Keratinocyte (primary cell): ENCODE measurements at regions not wholly inside any gene's neighbourhood (a gene's known extent, or its start where the extent isn't known, plus 50 kb on each side); places are given as distances from the start of the nearest gene placed in this dataset.

ENCODE experiments used
- DNase-seq: peaks from one replicate; pipeline ENCODE4 v3.0.0-alpha.2; 2011; ENCODE audit warnings: low read depth, missing footprints, low spot score
- FAIRE-seq: peaks from 2 replicates; lab custom pipeline; 2011; peaks lifted over from hg19 to GRCh38; lab: Jason Lieb, UNC
- H2AFZ ChIP-seq: 2 replicates; pipeline ENCODE4 v1.6.0; 2012; ENCODE audit warnings: low read length, control low read depth, inconsistent platforms; ENCODE audit not compliant: control insufficient read depth
- H3K27ac ChIP-seq: 2 replicates; pipeline ENCODE4 v1.5.1; 2011; ENCODE audit warnings: low read length; ENCODE audit not compliant: control insufficient read depth, insufficient read depth
- H3K27me3 ChIP-seq: 3 replicates; pipeline ENCODE4 v1.6.0; 2011; ENCODE audit warnings: low read length; ENCODE audit not compliant: control insufficient read depth, insufficient read depth; ENCODE audit errors: extremely low read depth
- H3K36me3 ChIP-seq, 2 experiments: 2 replicates in 1 of 2; 3 replicates in 1 of 2; pipeline ENCODE4 v1.5.1; 2011; ENCODE audit warnings: low read length in 2 of 2, mild to moderate bottlenecking in 1 of 2; ENCODE audit not compliant: control insufficient read depth in 2 of 2, insufficient read depth in 2 of 2; ENCODE audit errors: extremely low read depth in 1 of 2
- H3K4me1 ChIP-seq: 3 replicates; pipeline ENCODE4 v1.5.1; 2011; ENCODE audit warnings: low read length; ENCODE audit not compliant: control insufficient read depth, insufficient read depth; ENCODE audit errors: extremely low read depth
- H3K4me2 ChIP-seq: 3 replicates; pipeline ENCODE4 v1.6.0; 2011; ENCODE audit warnings: low read depth, low read length; ENCODE audit not compliant: control insufficient read depth, insufficient read depth; ENCODE audit errors: extremely low read depth
- H3K4me3 ChIP-seq, 3 experiments: fragments of 200-600 bp in 1 of 3; sonication (generic) in 1 of 3; 2 replicates in 2 of 3; 3 replicates in 1 of 3; pipeline ENCODE4 v1.5.1; 2011 to 2016; ENCODE audit warnings: low read length in 3 of 3, mild to moderate bottlenecking in 3 of 3, control low read depth in 2 of 3, inconsistent platforms in 1 of 3, low read depth in 1 of 3, mixed read lengths in 1 of 3, mixed run types in 1 of 3, moderate library complexity in 1 of 3; ENCODE audit not compliant: control insufficient read depth in 2 of 3, insufficient read depth in 2 of 3; ENCODE audit errors: extremely low read depth in 1 of 3
- H3K79me2 ChIP-seq: 2 replicates; pipeline ENCODE4 v1.6.0; 2012; ENCODE audit warnings: low read length; ENCODE audit not compliant: control insufficient read depth, insufficient read depth
- H3K9ac ChIP-seq: 3 replicates; pipeline ENCODE4 v1.6.0; 2011; ENCODE audit warnings: low read length; ENCODE audit not compliant: control insufficient read depth, insufficient read depth; ENCODE audit errors: extremely low read depth
- H3K9me1 ChIP-seq: 3 replicates; pipeline ENCODE4 v1.6.0; 2011; ENCODE audit warnings: low read length; ENCODE audit not compliant: control insufficient read depth, insufficient read depth; ENCODE audit errors: extremely low read depth
- H3K9me3 ChIP-seq: 2 replicates; pipeline ENCODE4 v1.5.1; 2012; ENCODE audit warnings: low read depth, low read length; ENCODE audit not compliant: control insufficient read depth
- H4K20me1 ChIP-seq: 3 replicates; pipeline ENCODE4 v1.6.0; 2011; ENCODE audit warnings: low read length; ENCODE audit not compliant: control insufficient read depth, insufficient read depth; ENCODE audit errors: extremely low read depth
- CTCF ChIP-seq, 3 experiments: IDR thresholded peaks in 1 of 3; conservative IDR thresholded peaks in 1 of 3; optimal IDR thresholded peaks in 1 of 3; 2 replicates in 2 of 3; 3 replicates in 1 of 3; pipeline versions ENCODE3 to v1.5.1; 2011; ENCODE audit warnings: low read length in 3 of 3, mild to moderate bottlenecking in 3 of 3, moderate library complexity in 2 of 3, control low read depth in 1 of 3, inconsistent platforms in 1 of 3; ENCODE audit not compliant: insufficient read depth in 2 of 3; ENCODE audit errors: extremely low read depth in 1 of 3
- EZH2 ChIP-seq: IDR thresholded peaks from one replicate; pipeline ENCODE4 v1.6.1; 2012; ENCODE audit warnings: inconsistent platforms, mild to moderate bottlenecking, low read length, moderate library complexity
- dilution Hi-C: fragments of 300-500 bp; cut with MboI; formaldehyde crosslinking; loops from one replicate; pipeline ENCODE4 v1.7.0; 2020; ENCODE audit warnings: low sequenced_read_pairs; ENCODE audit not compliant: extremely low pct_ligation_motif_present

GRCh38 chr13:89375839-89376238, 1704.7 kb downstream of the SLITRK5 start:
- H3K79me2 ChIP-seq = no peaks in the 10 kb centered on the region
- H2AFZ ChIP-seq = no peak overlapping the region
- H3K9me3 ChIP-seq = no peaks in the 10 kb centered on the region
- H3K4me3 ChIP-seq = no peak overlapping the region
- DNase-seq (no peak), FAIRE-seq (peak; percentile 81)
- no peak overlapping the region for H3K9ac ChIP-seq
- H3K9me1 ChIP-seq = no peaks in the 10 kb centered on the region
- H4K20me1 ChIP-seq = no peaks in the 10 kb centered on the region
- dilution Hi-C loops = no loop called here
- TF ChIP-seq CTCF (optimal IDR thresholded peaks at IDR 0.05 in 1 of 3, IDR thresholded peaks at IDR 0.05 in 1 of 3, conservative IDR thresholded peaks at IDR 0.05 in 1 of 3; ENCODE audit: extremely low read depth in 1 of 3, insufficient read depth in 2 of 3, low read length in 3 of 3) (no peak), EZH2 (no peak)
- no peaks in the 10 kb centered on the region for H3K36me3 ChIP-seq
- H3K27me3 ChIP-seq = no peaks in the 10 kb centered on the region
- peaks cover 13% of the 10 kb centered on the region for H3K4me1 ChIP-seq
- H3K4me2 ChIP-seq = no peak overlapping the region
- H3K27ac ChIP-seq = no peak overlapping the region

GRCh38 chr13:89380101-89380500, 1708.9 kb downstream of the SLITRK5 start:
- Histone ChIP-seq H3K27ac (no peak overlapping the region), H3K9me1 (no peaks in the 10 kb centered on the region), H4K20me1 (no peaks in the 10 kb centered on the region), H3K9me3 (no peaks in the 10 kb centered on the region), H3K4me3 (no peak overlapping the region), H3K9ac (no peak overlapping the region), H3K36me3 (no peaks in the 10 kb centered on the region), H3K4me2 (no peak overlapping the region), H2AFZ (no peak overlapping the region), H3K79me2 (no peaks in the 10 kb centered on the region), H3K27me3 (no peaks in the 10 kb centered on the region), H3K4me1 (peaks cover 13% of the 10 kb centered on the region)
- TF ChIP-seq CTCF (optimal IDR thresholded peaks at IDR 0.05 in 1 of 3, IDR thresholded peaks at IDR 0.05 in 1 of 3, conservative IDR thresholded peaks at IDR 0.05 in 1 of 3; ENCODE audit: extremely low read depth in 1 of 3, insufficient read depth in 2 of 3, low read length in 3 of 3) (no peak), EZH2 (no peak)
- dilution Hi-C loops = no loop called here
- FAIRE-seq (peak; percentile 67), DNase-seq (no peak)
